GM13976 (cell line): ENCODE measurements at regions not wholly inside any gene's neighbourhood (a gene's known extent, or its start where the extent isn't known, plus 50 kb on each side); places are given as distances from the start of the nearest gene placed in this dataset.

Experiments
- DNase-seq: peaks from one replicate; pipeline ENCODE4 v3.0.0; 2012; ENCODE audit warnings: low spot score
- CTCF ChIP-seq: IDR thresholded peaks from 2 replicates; pipeline ENCODE4 v1.5.1; 2012; ENCODE audit warnings: borderline replicate concordance, mild to moderate bottlenecking; ENCODE audit not compliant: insufficient read depth; ENCODE audit errors: extremely low read depth, missing control alignments, control extremely low read depth
- in situ Hi-C: fragments of 300-500 bp; cut with MboI; formaldehyde crosslinking; loops from one replicate; pipeline ENCODE4 v1.12.0; 2022; ENCODE audit warnings: low sequenced_read_pairs, mixed read lengths, inconsistent platforms; ENCODE audit not compliant: unreplicated experiment

GRCh38 chr7:137172105-137172590 lies 171.4 kb downstream of the PTN start:
- in situ Hi-C loops, result no loop called here
- DNase-seq, result no peak
- TF ChIP-seq CTCF, result no peak

GRCh38 chr7:137169282-137169698 lies 174.2 kb downstream of the PTN start:
- in situ Hi-C loops, result no loop called here
- DNase-seq, result peak; percentile 18
- TF ChIP-seq CTCF, result no peak

- in situ Hi-C loops, result no loop called here
These were observed 175.9 kb downstream of the PTN start for GRCh38 chr7:137167609-137168008.

GRCh38 chr7:137166363-137166762 lies 177.2 kb downstream of the PTN start:
- in situ Hi-C loops, result no loop called here
- DNase-seq, result no peak
- TF ChIP-seq CTCF, result no peak

More at GRCh38 chr7:137167609-137168008, 175.9 kb downstream of the PTN start:
- no peak for DNase-seq
- TF ChIP-seq CTCF, result no peak

GRCh38 chr7:137165786-137166185 lies 177.7 kb downstream of the PTN start:
- no peak for DNase-seq
- in situ Hi-C loops, result no loop called here
- TF ChIP-seq CTCF, result no peak

GRCh38 chr7:137165241-137165640 lies 178.3 kb downstream of the PTN start:
- TF ChIP-seq CTCF, result no peak
- DNase-seq, result no peak
- in situ Hi-C loops, result no loop called here

GRCh38 chr7:137164251-137164650 lies 179.3 kb downstream of the PTN start:
- TF ChIP-seq CTCF, result no peak
- no peak for DNase-seq
- in situ Hi-C loops, result no loop called here
